Neural crest cell (in vitro differentiated cells): ENCODE measurements at regions not wholly inside any gene's neighbourhood (a gene's known extent, or its start where the extent isn't known, plus 50 kb on each side); places are given as distances from the start of the nearest gene placed in this dataset.

Source experiments
- DNase-seq: peaks from one replicate; pipeline ENCODE4 v3.0.0; 2021; ENCODE audit warnings: low read depth, mixed read lengths, low spot score
- H3K27ac Mint-ChIP-seq: one replicate; pipeline ENCODE4 v1.8.0; 2021; ENCODE audit warnings: mild to moderate bottlenecking, mixed read lengths; ENCODE audit not compliant: unreplicated experiment
- H3K27me3 Mint-ChIP-seq: 2 replicates; pipeline ENCODE4 v1.8.0; 2021; ENCODE audit warnings: low read depth, mild to moderate bottlenecking, mixed read lengths
- H3K36me3 Mint-ChIP-seq: 2 replicates; pipeline ENCODE4 v1.8.0; 2021; ENCODE audit warnings: low read depth, mild to moderate bottlenecking, mixed read lengths
- H3K4me1 Mint-ChIP-seq: 2 replicates; pipeline ENCODE4 v1.8.0; 2021; ENCODE audit warnings: mixed read lengths
- H3K4me3 Mint-ChIP-seq: one replicate; pipeline ENCODE4 v1.8.0; 2021; ENCODE audit warnings: mild to moderate bottlenecking, mixed read lengths
- H3K9me3 Mint-ChIP-seq: 2 replicates; pipeline ENCODE4 v1.8.0; 2021; ENCODE audit warnings: mixed read lengths
- TF ChIP-seq, protein P1 (sequence below): fragments of 200-600 bp; sonication (generic); conservative IDR thresholded peaks from 2 replicates; pipeline ENCODE4 v1.5.0; 2021; ENCODE audit warnings: antibody characterized with exemption, mild to moderate bottlenecking

DNA sequence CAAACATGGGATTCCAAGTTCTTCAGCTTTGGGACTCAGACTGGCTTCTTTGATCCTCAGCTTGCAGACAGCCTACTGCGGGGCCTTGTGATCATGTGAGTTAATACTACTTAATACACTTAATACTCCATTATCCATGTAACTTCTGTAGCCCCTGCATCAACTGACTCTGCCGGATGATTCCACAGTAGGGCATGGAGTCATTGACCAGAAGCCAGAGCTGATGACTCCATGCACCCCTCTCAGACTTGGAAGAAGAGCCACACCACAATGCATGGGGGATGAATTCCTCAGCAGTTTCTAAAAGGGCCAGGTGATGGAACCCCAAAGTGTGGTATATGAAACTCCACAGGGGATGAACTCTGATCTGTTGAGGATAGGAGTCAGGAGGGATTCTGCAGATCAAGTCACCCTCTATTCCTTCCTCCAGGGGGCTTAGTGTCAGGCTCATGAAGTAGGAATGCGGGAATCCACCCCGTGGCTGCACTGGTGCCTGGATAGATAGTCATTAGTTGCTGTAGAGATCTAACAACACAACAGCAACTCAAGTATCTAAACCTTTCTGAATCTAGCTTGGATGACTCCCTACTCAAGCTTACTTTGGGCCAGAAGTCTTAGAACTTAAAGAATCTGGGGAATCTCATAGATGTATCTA lies 70.2 kb downstream of the GPR6 start:
- no peaks in the 10 kb centered on the region for H3K36me3 Mint-ChIP-seq
- DNase-seq, result no peak
- H3K4me1 Mint-ChIP-seq, result peaks cover under 1% of the 10 kb centered on the region
- H3K4me3 Mint-ChIP-seq, result no peak overlapping the region
- no peak overlapping the region for H3K27ac Mint-ChIP-seq
- no peaks in the 10 kb centered on the region for H3K9me3 Mint-ChIP-seq
- TF ChIP-seq, protein P1, sequence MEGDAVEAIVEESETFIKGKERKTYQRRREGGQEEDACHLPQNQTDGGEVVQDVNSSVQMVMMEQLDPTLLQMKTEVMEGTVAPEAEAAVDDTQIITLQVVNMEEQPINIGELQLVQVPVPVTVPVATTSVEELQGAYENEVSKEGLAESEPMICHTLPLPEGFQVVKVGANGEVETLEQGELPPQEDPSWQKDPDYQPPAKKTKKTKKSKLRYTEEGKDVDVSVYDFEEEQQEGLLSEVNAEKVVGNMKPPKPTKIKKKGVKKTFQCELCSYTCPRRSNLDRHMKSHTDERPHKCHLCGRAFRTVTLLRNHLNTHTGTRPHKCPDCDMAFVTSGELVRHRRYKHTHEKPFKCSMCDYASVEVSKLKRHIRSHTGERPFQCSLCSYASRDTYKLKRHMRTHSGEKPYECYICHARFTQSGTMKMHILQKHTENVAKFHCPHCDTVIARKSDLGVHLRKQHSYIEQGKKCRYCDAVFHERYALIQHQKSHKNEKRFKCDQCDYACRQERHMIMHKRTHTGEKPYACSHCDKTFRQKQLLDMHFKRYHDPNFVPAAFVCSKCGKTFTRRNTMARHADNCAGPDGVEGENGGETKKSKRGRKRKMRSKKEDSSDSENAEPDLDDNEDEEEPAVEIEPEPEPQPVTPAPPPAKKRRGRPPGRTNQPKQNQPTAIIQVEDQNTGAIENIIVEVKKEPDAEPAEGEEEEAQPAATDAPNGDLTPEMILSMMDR, result no peak
- peaks cover 6% of the 10 kb centered on the region for H3K27me3 Mint-ChIP-seq

DNA sequence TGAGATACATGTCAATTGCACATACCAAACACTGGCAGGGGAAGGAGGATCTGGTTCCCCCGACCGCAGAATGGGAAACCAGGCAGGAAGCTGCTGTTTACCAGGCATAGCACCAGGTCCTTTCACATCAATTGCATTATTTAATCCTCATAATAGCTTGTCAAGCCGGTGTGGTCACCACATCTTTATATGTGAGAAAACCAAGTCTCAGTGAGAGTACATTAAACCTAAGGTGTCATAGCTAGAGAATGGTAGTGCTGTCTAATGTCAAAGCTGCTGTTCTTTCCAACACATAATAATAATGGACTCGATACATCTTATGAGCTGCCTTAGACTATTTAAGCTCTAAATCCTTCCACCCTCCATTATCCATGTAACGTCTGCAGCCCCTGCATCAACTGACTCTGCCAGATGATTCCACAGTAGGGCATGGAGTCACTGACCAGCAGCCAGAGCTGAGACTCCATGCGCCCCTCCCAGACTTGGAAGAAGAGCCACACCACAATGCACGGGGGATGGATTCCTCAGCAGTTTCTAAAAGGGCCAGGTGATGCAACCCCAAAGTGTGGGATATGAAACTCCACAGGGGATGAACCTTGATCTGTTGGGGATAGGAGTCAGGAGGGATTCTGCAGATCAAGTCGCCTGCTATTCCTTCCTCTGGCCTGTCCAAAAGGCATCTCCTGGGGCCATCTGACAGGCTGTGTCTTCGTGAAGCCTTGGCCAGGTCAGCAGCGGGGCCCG lies 71.8 kb downstream of the GPR6 start:
- TF ChIP-seq, protein P1, result no peak
- Mint-ChIP-seq H3K27me3 (peaks cover 6% of the 10 kb centered on the region), H3K27ac (no peak overlapping the region), H3K4me1 (peaks cover 6% of the 10 kb centered on the region), H3K9me3 (no peaks in the 10 kb centered on the region), H3K4me3 (no peak overlapping the region), H3K36me3 (no peaks in the 10 kb centered on the region)
- DNase-seq, result no peak
